H1 (cell line): ENCODE measurements at regions not wholly inside any gene's neighbourhood (a gene's known extent, or its start where the extent isn't known, plus 50 kb on each side); places are given as distances from the start of the nearest gene placed in this dataset.

ENCODE experiments used
- CTCF ChIA-PET: fragments of 300-600 bp; sonication (Branson Sonifier 250); formaldehyde crosslinking; loops from one replicate; lab custom pipeline; 2021; ENCODE audit not compliant: partially characterized antibody; lab: Charles Lee
- POLR2A ChIA-PET: fragments of 300-600 bp; sonication (Branson Sonifier 250); formaldehyde crosslinking; loops from one replicate; lab custom pipeline; 2021; ENCODE audit warnings: inconsistent platforms; ENCODE audit not compliant: partially characterized antibody; lab: Charles Lee
- DNase-seq, 2 experiments: peaks; one replicate each; pipeline versions ENCODE4 v3.0.0 to v3.0.0-alpha.2; 2010 to 2022; ENCODE audit warnings: low spot score in 2 of 2, low read depth in 1 of 2, mixed read lengths in 1 of 2
- FAIRE-seq: peaks from 2 replicates; lab custom pipeline; 2011; peaks lifted over from hg19 to GRCh38; lab: Jason Lieb, UNC
- H2AFZ ChIP-seq: 2 replicates; pipeline ENCODE4 v1.8.1; 2012; ENCODE audit warnings: low read length, inconsistent platforms
- H2AK5ac ChIP-seq: 2 replicates; pipeline ENCODE4 v1.6.1; 2013; ENCODE audit warnings: low read depth, low read length
- H2BK120ac ChIP-seq: replicated peaks from 2 replicates; pipeline ENCODE3; 2013; ENCODE audit warnings: low read depth, low read length, inconsistent platforms
- H2BK12ac ChIP-seq: 2 replicates; pipeline ENCODE4 v1.6.1; 2013; ENCODE audit warnings: low read depth, low read length
- H2BK15ac ChIP-seq: 2 replicates; pipeline ENCODE4 v1.6.1; 2013; ENCODE audit warnings: low read length
- H2BK20ac ChIP-seq: 2 replicates; pipeline ENCODE4 v1.6.1; 2013; ENCODE audit warnings: low read length
- H2BK5ac ChIP-seq: 2 replicates; pipeline ENCODE4 v1.6.1; 2013; ENCODE audit warnings: low read depth, low read length
- H3K14ac ChIP-seq: 2 replicates; pipeline ENCODE4 v1.6.1; 2013; ENCODE audit warnings: inconsistent platforms; ENCODE audit not compliant: insufficient read length
- H3K18ac ChIP-seq: 2 replicates; pipeline ENCODE4 v1.6.1; 2013; ENCODE audit warnings: low read length; ENCODE audit errors: extremely low read depth
- H3K23ac ChIP-seq: 2 replicates; pipeline ENCODE4 v1.6.1; 2013; ENCODE audit warnings: inconsistent platforms; ENCODE audit not compliant: insufficient read length
- H3K23me2 ChIP-seq: 2 replicates; pipeline ENCODE4 v1.6.1; 2013; ENCODE audit warnings: low read depth, low read length
- H3K27ac ChIP-seq: 2 replicates; pipeline ENCODE4 v1.6.1; 2011; ENCODE audit warnings: low read depth, low read length, inconsistent platforms
- H3K27me3 ChIP-seq, 4 experiments: replicated peaks in 1 of 4; 1 replicate in 1 of 4; 2 replicates in 3 of 4; pipeline versions ENCODE4 v1.6.1 to v1.8.1; 2011 to 2013; ENCODE audit warnings: low read length in 3 of 4, mild to moderate bottlenecking in 3 of 4, inconsistent platforms in 2 of 4, mixed read lengths in 2 of 4, moderate library complexity in 1 of 4; ENCODE audit not compliant: control insufficient read depth in 3 of 4, insufficient read depth in 3 of 4; ENCODE audit errors: extremely low read depth in 1 of 4
- H3K36me3 ChIP-seq, 4 experiments: 2 replicates each; pipeline versions ENCODE4 v1.6.1 to v1.8.1; 2011 to 2013; ENCODE audit warnings: mild to moderate bottlenecking in 4 of 4, low read length in 3 of 4, moderate library complexity in 2 of 4, control low read depth in 1 of 4, inconsistent platforms in 1 of 4; ENCODE audit not compliant: insufficient read depth in 4 of 4, control insufficient read depth in 2 of 4
- H3K4ac ChIP-seq: replicated peaks from 2 replicates; pipeline ENCODE3; 2013; ENCODE audit warnings: low read length, low read depth, mixed read lengths, inconsistent platforms; ENCODE audit not compliant: insufficient read length
- H3K4me1 ChIP-seq, 4 experiments: replicated peaks in 1 of 4; 1 replicate in 1 of 4; 2 replicates in 3 of 4; pipeline versions ENCODE4 v1.6.1 to v1.8.1; 2011 to 2013; ENCODE audit warnings: low read length in 3 of 4, inconsistent platforms in 2 of 4, mixed read lengths in 1 of 4; ENCODE audit not compliant: insufficient read depth in 4 of 4, control insufficient read depth in 3 of 4
- H3K4me2 ChIP-seq, 2 experiments: 2 replicates each; pipeline versions ENCODE4 v1.6.1 to v1.8.1; 2011 to 2013; ENCODE audit warnings: low read depth in 2 of 2, low read length in 2 of 2, control low read depth in 1 of 2, inconsistent platforms in 1 of 2, mild to moderate bottlenecking in 1 of 2; ENCODE audit not compliant: insufficient read depth in 1 of 2
- H3K4me3 ChIP-seq, 4 experiments: fragments of 200-600, 300-600 bp in 1 of 4; sonication (generic), shearing (Covaris generic), sonication (Bioruptor Twin) in 1 of 4; 2 replicates each; pipeline versions ENCODE4 v1.5.1 to v1.8.1; 2011 to 2016; ENCODE audit warnings: low read length in 4 of 4, low read depth in 3 of 4, control low read depth in 2 of 4, inconsistent platforms in 2 of 4, mild to moderate bottlenecking in 2 of 4, mixed read lengths in 1 of 4, moderate library complexity in 1 of 4; ENCODE audit not compliant: insufficient read depth in 2 of 4; ENCODE audit errors: extremely low read depth in 1 of 4
- H3K56ac ChIP-seq: replicated peaks from 2 replicates; pipeline ENCODE3; 2013; ENCODE audit warnings: low read depth, mild to moderate bottlenecking, mixed read lengths, low read length, inconsistent platforms; ENCODE audit not compliant: insufficient read length
- H3K79me1 ChIP-seq: 2 replicates; pipeline ENCODE4 v1.6.1; 2013; ENCODE audit warnings: low read depth, low read length, control low read depth
- H3K79me2 ChIP-seq, 2 experiments: 2 replicates each; pipeline versions ENCODE4 v1.6.1 to v1.8.1; 2012 to 2013; ENCODE audit warnings: low read length in 2 of 2, mild to moderate bottlenecking in 2 of 2, inconsistent platforms in 1 of 2; ENCODE audit not compliant: insufficient read depth in 2 of 2, control insufficient read depth in 1 of 2
- H3K9ac ChIP-seq, 4 experiments: replicated peaks in 1 of 4; 1 replicate in 1 of 4; 2 replicates in 3 of 4; pipeline versions ENCODE4 v1.6.1 to v1.8.1; 2011 to 2013; ENCODE audit warnings: low read depth in 3 of 4, low read length in 3 of 4, control low read depth in 2 of 4, mild to moderate bottlenecking in 2 of 4, moderate library complexity in 2 of 4, inconsistent platforms in 1 of 4; ENCODE audit errors: extremely low read depth in 1 of 4
- H3K9me3 ChIP-seq, 2 experiments: 2 replicates each; pipeline versions ENCODE4 v1.6.1 to v1.8.1; 2012 to 2013; ENCODE audit warnings: mild to moderate bottlenecking in 2 of 2, moderate library complexity in 2 of 2, control low read depth in 1 of 2, inconsistent platforms in 1 of 2, low read depth in 1 of 2, low read length in 1 of 2, mixed read lengths in 1 of 2; ENCODE audit not compliant: insufficient read depth in 2 of 2
- H4K20me1 ChIP-seq, 2 experiments: replicated peaks in 1 of 2; 2 replicates each; pipeline versions ENCODE3 to v1.8.1; 2011 to 2013; ENCODE audit warnings: inconsistent platforms in 2 of 2, low read length in 2 of 2, mild to moderate bottlenecking in 1 of 2; ENCODE audit not compliant: insufficient read depth in 2 of 2, control insufficient read depth in 1 of 2
- H4K5ac ChIP-seq: 2 replicates; pipeline ENCODE4 v1.6.1; 2013; ENCODE audit warnings: low read length, low read depth, mixed read lengths, inconsistent platforms; ENCODE audit not compliant: insufficient read length
- H4K8ac ChIP-seq: 2 replicates; pipeline ENCODE4 v1.8.0; 2013; ENCODE audit warnings: mild to moderate bottlenecking, moderate library complexity, low read length, inconsistent platforms; ENCODE audit not compliant: insufficient read depth; ENCODE audit errors: extremely low read depth
- H4K91ac ChIP-seq: replicated peaks from 2 replicates; pipeline ENCODE3; 2013; ENCODE audit warnings: low read length, mixed read lengths, inconsistent platforms; ENCODE audit not compliant: insufficient read length
- BRCA1 ChIP-seq: IDR thresholded peaks from 2 replicates; pipeline ENCODE4 v1.6.1; 2012; ENCODE audit warnings: low read depth, low read length, improper control_type of control experiment
- CEBPB ChIP-seq: IDR thresholded peaks from 2 replicates; pipeline ENCODE4 v1.6.1; 2012; ENCODE audit warnings: low read depth, low read length
- CREB1 ChIP-seq: IDR thresholded peaks from 2 replicates; pipeline ENCODE4 v1.6.1; 2012; ENCODE audit warnings: inconsistent platforms
- HDAC6 ChIP-seq: IDR thresholded peaks from one replicate; pipeline ENCODE4 v1.7.1; 2012; ENCODE audit warnings: low read depth, mild to moderate bottlenecking, inconsistent platforms, low read length, moderate library complexity
- KDM1A ChIP-seq: fragments of 200-600, 300-600 bp; sonication (generic); IDR thresholded peaks from 2 replicates; pipeline ENCODE4 v1.7.1; 2016; ENCODE audit warnings: mild to moderate bottlenecking, low read length, borderline replicate concordance
- NANOG ChIP-seq: IDR thresholded peaks from 2 replicates; pipeline ENCODE4 v1.6.1; 2011; ENCODE audit warnings: low read length, low read depth, mild to moderate bottlenecking, inconsistent platforms; ENCODE audit not compliant: insufficient read depth, poor library complexity, severe bottlenecking
- RNF2 ChIP-seq: fragments of 200-900, 300-1000 bp; sonication (generic); IDR thresholded peaks from 2 replicates; pipeline ENCODE4 v1.7.1; 2016; ENCODE audit warnings: borderline replicate concordance, low read depth, mild to moderate bottlenecking, antibody characterized with exemption, low read length; ENCODE audit not compliant: poor library complexity, severe bottlenecking; ENCODE audit errors: missing control alignments
- RXRA ChIP-seq: IDR thresholded peaks from 2 replicates; pipeline ENCODE4 v1.6.1; 2011; ENCODE audit warnings: low read depth, mild to moderate bottlenecking, low read length, moderate library complexity; ENCODE audit not compliant: insufficient read depth
- SIN3A ChIP-seq, 2 experiments: IDR thresholded peaks in 1 of 2; conservative IDR thresholded peaks in 1 of 2; 2 replicates each; pipeline ENCODE4 v1.6.1; 2011 to 2012; ENCODE audit warnings: low read length in 2 of 2, improper control_type of control experiment in 1 of 2, low read depth in 1 of 2, mild to moderate bottlenecking in 1 of 2
- TEAD4 ChIP-seq: IDR thresholded peaks from 2 replicates; pipeline ENCODE4 v1.6.1; 2012; ENCODE audit warnings: low read depth, low read length, inconsistent platforms, mixed read lengths
- WGBS, 2 experiments: shearing (Covaris generic) in 1 of 2; methylation state at CpG; one replicate each; pipeline versions ENCODE4 v1.1.6 to v1.1.7; 2013 to 2015; ENCODE audit warnings: low lambda C conversion rate in 2 of 2, mixed read lengths in 2 of 2, inconsistent platforms in 1 of 2, low coverage in 1 of 2, missing lambda C conversion rate in 1 of 2; ENCODE audit not compliant: insufficient replicate concordance in 2 of 2, insufficient coverage in 1 of 2, insufficient read length in 1 of 2; ENCODE audit errors: extremely low coverage in 1 of 2, missing lambda C conversion rate in 1 of 2; 5-methylcytosine and 5-hydroxymethylcytosine counted together
- TF ChIP-seq, protein P1 (sequence below): IDR thresholded peaks from 2 replicates; pipeline ENCODE4 v1.6.1; 2012; ENCODE audit warnings: inconsistent platforms
- TF ChIP-seq, protein P2 (sequence below): IDR thresholded peaks from 2 replicates; pipeline ENCODE4 v1.6.1; 2012; ENCODE audit warnings: low read length, inconsistent platforms

DNA sequence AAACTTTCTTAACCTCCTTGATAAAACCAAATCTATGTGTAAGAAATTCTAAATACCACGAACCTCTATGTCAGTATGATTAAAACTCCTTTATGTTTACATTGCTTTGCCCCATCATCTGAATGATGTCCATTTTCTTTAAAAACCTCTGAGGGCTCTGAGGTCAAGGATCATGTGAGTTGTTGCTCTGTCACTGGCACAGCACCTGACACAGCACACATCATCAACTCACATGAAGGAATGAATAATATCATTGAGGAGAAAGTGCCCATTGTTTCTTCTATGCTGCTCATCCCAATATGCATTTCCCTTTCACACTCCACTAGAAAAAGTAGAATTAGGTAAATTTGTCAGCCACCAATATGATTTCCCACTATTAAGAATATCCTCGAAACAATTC lies 1178.7 kb upstream of the NRXN1 start:
- WGBS, 2 experiments = 91% methylated on average over 2 of the region's 2 CpGs; no CpG with 5 or more reads in 1 of the 2 experiments
- Histone ChIP-seq H3K4me2 (no peak overlapping the region), H3K14ac (no peak overlapping the region), H3K9me3 (no peaks in the 10 kb centered on the region), H4K5ac (no peak overlapping the region), H2BK120ac (no peak overlapping the region), H2BK20ac (no peak overlapping the region), H3K56ac (no peak overlapping the region), H2BK15ac (no peak overlapping the region), H3K79me1 (no peaks in the 10 kb centered on the region), H3K9ac (no peak overlapping the region), H3K4me3 (no peak overlapping the region), H2AK5ac (no peak overlapping the region), H3K27ac (no peak overlapping the region), H2BK5ac (no peak overlapping the region), H3K36me3 (no peaks in the 10 kb centered on the region), H4K91ac (no peak overlapping the region), H3K4me1 (no peaks in the 10 kb centered on the region), H3K79me2 (no peaks in the 10 kb centered on the region), H3K23ac (no peak overlapping the region), H4K20me1 (no peaks in the 10 kb centered on the region), H2BK12ac (no peak overlapping the region), H3K18ac (no peak overlapping the region), H4K8ac (no peak overlapping the region), H3K4ac (no peak overlapping the region), H3K23me2 (peaks cover 2% of the 10 kb centered on the region; the same call in 1 of the 2 replicates), H2AFZ (no peak overlapping the region), H3K27me3 (no peaks in the 10 kb centered on the region)
- CTCF ChIA-PET = no interaction called here
- no peak for DNase-seq
- POLR2A ChIA-PET = no interaction called here
- FAIRE-seq = no peak
- no peak for TF ChIP-seq RNF2
- no peak for TF ChIP-seq RXRA
- TF ChIP-seq BRCA1 = no peak
- TF ChIP-seq, protein P1, sequence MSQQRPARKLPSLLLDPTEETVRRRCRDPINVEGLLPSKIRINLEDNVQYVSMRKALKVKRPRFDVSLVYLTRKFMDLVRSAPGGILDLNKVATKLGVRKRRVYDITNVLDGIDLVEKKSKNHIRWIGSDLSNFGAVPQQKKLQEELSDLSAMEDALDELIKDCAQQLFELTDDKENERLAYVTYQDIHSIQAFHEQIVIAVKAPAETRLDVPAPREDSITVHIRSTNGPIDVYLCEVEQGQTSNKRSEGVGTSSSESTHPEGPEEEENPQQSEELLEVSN = no peak
- TF ChIP-seq HDAC6 = no peak
- TF ChIP-seq KDM1A = no peak
- TF ChIP-seq CREB1 = no peak
- TF ChIP-seq NANOG = no peak
- no peak for TF ChIP-seq CEBPB
- no peak for TF ChIP-seq SIN3A (conservative IDR thresholded peaks at IDR 0.05 in 1 of 2, IDR thresholded peaks at IDR 0.05 in 1 of 2; ENCODE audit: low read depth in 1 of 2, low read length in 2 of 2)
- TF ChIP-seq TEAD4 = no peak
- TF ChIP-seq, protein P2, sequence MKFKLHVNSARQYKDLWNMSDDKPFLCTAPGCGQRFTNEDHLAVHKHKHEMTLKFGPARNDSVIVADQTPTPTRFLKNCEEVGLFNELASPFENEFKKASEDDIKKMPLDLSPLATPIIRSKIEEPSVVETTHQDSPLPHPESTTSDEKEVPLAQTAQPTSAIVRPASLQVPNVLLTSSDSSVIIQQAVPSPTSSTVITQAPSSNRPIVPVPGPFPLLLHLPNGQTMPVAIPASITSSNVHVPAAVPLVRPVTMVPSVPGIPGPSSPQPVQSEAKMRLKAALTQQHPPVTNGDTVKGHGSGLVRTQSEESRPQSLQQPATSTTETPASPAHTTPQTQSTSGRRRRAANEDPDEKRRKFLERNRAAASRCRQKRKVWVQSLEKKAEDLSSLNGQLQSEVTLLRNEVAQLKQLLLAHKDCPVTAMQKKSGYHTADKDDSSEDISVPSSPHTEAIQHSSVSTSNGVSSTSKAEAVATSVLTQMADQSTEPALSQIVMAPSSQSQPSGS = no peak
